DOHH2 (cell line): ENCODE measurements at regions not wholly inside any gene's neighbourhood (a gene's known extent, or its start where the extent isn't known, plus 50 kb on each side); places are given as distances from the start of the nearest gene placed in this dataset.

Experiments
- H3F3A ChIP-seq: fragments of 200-600 bp; sonication (generic), shearing (Covaris generic); 2 replicates; pipeline ENCODE4 v1.6.0; 2016; ENCODE audit warnings: antibody characterized with exemption, mild to moderate bottlenecking; ENCODE audit not compliant: control insufficient read depth, insufficient read depth
- H3K27ac ChIP-seq: fragments of 200-600 bp; sonication (generic); 2 replicates; pipeline ENCODE4 v1.5.1; 2014; ENCODE audit warnings: low read depth, mild to moderate bottlenecking, low read length, moderate library complexity
- H3K27me3 ChIP-seq: fragments of 200-600 bp; sonication (generic); 2 replicates; pipeline ENCODE4 v1.6.1; 2014; ENCODE audit warnings: mild to moderate bottlenecking, low read length, mixed read lengths; ENCODE audit not compliant: control insufficient read depth
- H3K36me3 ChIP-seq: fragments of 200-600 bp; sonication (generic); 2 replicates; pipeline ENCODE4 v1.6.1; 2014; ENCODE audit warnings: mild to moderate bottlenecking, low read length, moderate library complexity, mixed read lengths; ENCODE audit not compliant: control insufficient read depth
- H3K4me1 ChIP-seq: fragments of 200-600 bp; sonication (generic); 2 replicates; pipeline ENCODE4 v1.6.1; 2014; ENCODE audit warnings: mild to moderate bottlenecking, low read length, mixed read lengths; ENCODE audit not compliant: control insufficient read depth
- H3K4me2 ChIP-seq: fragments of 200-600 bp; sonication (generic); 2 replicates; pipeline ENCODE4 v1.6.0; 2014; ENCODE audit warnings: mild to moderate bottlenecking, low read length, moderate library complexity
- H3K4me3 ChIP-seq: fragments of 200-600 bp; sonication (generic); 2 replicates; pipeline ENCODE4 v1.5.1; 2014; ENCODE audit warnings: mild to moderate bottlenecking, low read length, mixed read lengths
- H3K79me2 ChIP-seq: fragments of 200-600 bp; sonication (generic); 2 replicates; pipeline ENCODE4 v1.6.1; 2014; ENCODE audit warnings: mild to moderate bottlenecking, low read length, mixed read lengths; ENCODE audit not compliant: control insufficient read depth
- H3K9me2 ChIP-seq: fragments of 200-600 bp; sonication (generic); replicated peaks from 2 replicates; pipeline ENCODE4 v1.6.1; 2014; ENCODE audit warnings: mild to moderate bottlenecking, low read length, mixed read lengths; ENCODE audit not compliant: control insufficient read depth
- H3K9me3 ChIP-seq: fragments of 200-600 bp; sonication (generic); 2 replicates; pipeline ENCODE4 v1.6.1; 2014; ENCODE audit warnings: antibody characterized with exemption, low read length, mixed read lengths; ENCODE audit not compliant: control insufficient read depth, insufficient read depth
- H4K20me1 ChIP-seq: fragments of 200-600 bp; sonication (generic); 2 replicates; pipeline ENCODE4 v1.6.0; 2014; ENCODE audit warnings: low read depth, mild to moderate bottlenecking, antibody characterized with exemption, low read length, moderate library complexity; ENCODE audit not compliant: control insufficient read depth, insufficient read depth
- CTCF ChIP-seq: fragments of 200-600 bp; sonication (generic); IDR thresholded peaks from one replicate; pipeline ENCODE4 v1.5.1; 2014; ENCODE audit warnings: antibody characterized with exemption, mild to moderate bottlenecking, low read depth, low read length; ENCODE audit not compliant: poor library complexity, severe bottlenecking
- EZH2phosphoT487 ChIP-seq: fragments of 200-600 bp; sonication (generic); IDR thresholded peaks from 2 replicates; pipeline ENCODE4 v1.6.1; 2017; ENCODE audit warnings: borderline replicate concordance, mild to moderate bottlenecking, antibody characterized with exemption, low read length, moderate library complexity, mixed read lengths

GRCh38 chr3:64829331-64829730 is 141.5 kb upstream of the ADAMTS9 start:
- no peaks in the 10 kb centered on the region for H3K36me3 ChIP-seq
- H3K27me3 ChIP-seq: no peaks in the 10 kb centered on the region
- no peak for TF ChIP-seq EZH2phosphoT487
- TF ChIP-seq CTCF: no peak
- no peaks in the 10 kb centered on the region for H3K4me1 ChIP-seq
- no peak overlapping the region for H3K4me3 ChIP-seq
- H3K79me2 ChIP-seq: no peaks in the 10 kb centered on the region
- H3K27ac ChIP-seq: no peak overlapping the region
- no peaks in the 10 kb centered on the region for H3F3A ChIP-seq
- no peaks in the 10 kb centered on the region for H3K9me3 ChIP-seq
- no peaks in the 10 kb centered on the region for H4K20me1 ChIP-seq
- H3K4me2 ChIP-seq: no peak overlapping the region
- H3K9me2 ChIP-seq: no peaks in the 10 kb centered on the region

GRCh38 chr3:64828276-64828675 is 140.5 kb upstream of the ADAMTS9 start:
- no peaks in the 10 kb centered on the region for H3K79me2 ChIP-seq
- no peaks in the 10 kb centered on the region for H3K36me3 ChIP-seq
- H4K20me1 ChIP-seq: no peaks in the 10 kb centered on the region
- no peaks in the 10 kb centered on the region for H3K27me3 ChIP-seq
- no peak overlapping the region for H3K27ac ChIP-seq
- no peaks in the 10 kb centered on the region for H3F3A ChIP-seq
- no peak overlapping the region for H3K4me3 ChIP-seq
- no peaks in the 10 kb centered on the region for H3K9me3 ChIP-seq
- no peak overlapping the region for H3K4me2 ChIP-seq
- no peaks in the 10 kb centered on the region for H3K9me2 ChIP-seq
- H3K4me1 ChIP-seq: no peaks in the 10 kb centered on the region
- TF ChIP-seq EZH2phosphoT487 (no peak), CTCF (no peak)

GRCh38 chr3:64827431-64827830 is 139.6 kb upstream of the ADAMTS9 start:
- no peaks in the 10 kb centered on the region for H4K20me1 ChIP-seq
- H3K9me3 ChIP-seq: no peaks in the 10 kb centered on the region
- no peak overlapping the region for H3K4me2 ChIP-seq
- no peaks in the 10 kb centered on the region for H3F3A ChIP-seq
- no peaks in the 10 kb centered on the region for H3K9me2 ChIP-seq
- TF ChIP-seq EZH2phosphoT487 (no peak), CTCF (no peak)
- H3K27ac ChIP-seq: no peak overlapping the region
- no peaks in the 10 kb centered on the region for H3K4me1 ChIP-seq
- no peaks in the 10 kb centered on the region for H3K36me3 ChIP-seq
- no peaks in the 10 kb centered on the region for H3K27me3 ChIP-seq
- no peaks in the 10 kb centered on the region for H3K79me2 ChIP-seq
- H3K4me3 ChIP-seq: no peak overlapping the region

- H3K4me2 ChIP-seq: no peak overlapping the region
Measured at GRCh38 chr3:64827019-64827418, 139.2 kb upstream of the ADAMTS9 start.

More at GRCh38 chr3:64827019-64827418, 139.2 kb upstream of the ADAMTS9 start:
- H3F3A ChIP-seq: no peaks in the 10 kb centered on the region
- H3K27me3 ChIP-seq: no peaks in the 10 kb centered on the region
- no peaks in the 10 kb centered on the region for H3K9me3 ChIP-seq
- H3K4me3 ChIP-seq: no peak overlapping the region
- H3K9me2 ChIP-seq: no peaks in the 10 kb centered on the region
- no peaks in the 10 kb centered on the region for H3K4me1 ChIP-seq
- TF ChIP-seq EZH2phosphoT487: no peak
- no peak for TF ChIP-seq CTCF
- no peak overlapping the region for H3K27ac ChIP-seq
- H3K36me3 ChIP-seq: no peaks in the 10 kb centered on the region
- no peaks in the 10 kb centered on the region for H4K20me1 ChIP-seq
- H3K79me2 ChIP-seq: no peaks in the 10 kb centered on the region
